ENCODE measurements at regions not wholly inside any gene's neighbourhood (a gene's known extent, or its start where the extent isn't known, plus 50 kb on each side); places are given as distances from the start of the nearest gene placed in this dataset.

DNA sequence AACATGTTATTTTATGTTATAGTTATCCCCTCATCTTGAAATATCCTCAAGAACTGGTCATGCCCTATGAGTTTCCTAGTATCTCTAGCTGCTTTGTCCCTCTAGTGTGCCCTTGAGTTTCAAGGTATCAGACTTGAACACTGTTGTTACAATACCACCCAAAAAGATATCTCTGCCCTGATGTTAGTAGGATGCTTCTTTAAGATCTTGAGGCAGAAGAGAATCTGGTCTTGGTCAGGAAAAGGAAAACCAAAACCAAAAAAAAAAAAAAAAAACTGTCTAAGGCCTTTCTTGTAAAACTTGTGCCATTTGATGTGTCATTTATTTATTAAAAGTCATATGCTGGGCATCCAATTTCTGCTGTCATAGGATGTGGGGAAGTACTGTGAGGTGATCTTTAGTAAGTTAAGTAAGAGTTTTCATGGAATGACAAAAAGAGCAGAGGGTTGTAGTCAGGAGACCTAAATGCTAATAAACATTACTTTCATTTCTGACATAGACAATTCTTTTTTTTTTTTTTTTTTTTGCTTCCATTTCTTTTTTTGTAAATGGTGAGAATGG is 229.7 kb downstream of the NECTIN3 start:
- no peaks in the 10 kb centered on the region for H3K9me2 ChIP-seq
- ChIA-PET CTCF (no interaction called here), POLR2A (no interaction called here)
- no peaks in the 10 kb centered on the region for H4K20me1 ChIP-seq (ENCODE audit: insufficient read depth)
- H3K4me1 ChIP-seq (ENCODE audit: control insufficient read depth in 1 of 2, insufficient read depth in 2 of 2, low read depth in 1 of 2, low read length in 1 of 2) = no peaks in the 10 kb centered on the region
- no peak for DNase-seq
- H3K27ac ChIP-seq (ENCODE audit: low read depth in 2 of 2, low read length in 1 of 2) = no peak overlapping the region
- H3F3A ChIP-seq (replicated peaks; ENCODE audit: insufficient read depth) = no peaks in the 10 kb centered on the region
- no peaks in the 10 kb centered on the region for H3K27me3 ChIP-seq (ENCODE audit: insufficient read depth)
- H2AFZ ChIP-seq (ENCODE audit: low read depth) = no peak overlapping the region
- H3K9me3 ChIP-seq = no peaks in the 10 kb centered on the region
- H3K36me3 ChIP-seq (replicated peaks in 1 of 2; ENCODE audit: control insufficient read depth in 1 of 2, insufficient read depth in 2 of 2, low read length in 1 of 2) = no peaks in the 10 kb centered on the region
- no peak overlapping the region for H3K9ac ChIP-seq
- H3K4me2 ChIP-seq = no peak overlapping the region
- TF ChIP-seq, protein P1, sequence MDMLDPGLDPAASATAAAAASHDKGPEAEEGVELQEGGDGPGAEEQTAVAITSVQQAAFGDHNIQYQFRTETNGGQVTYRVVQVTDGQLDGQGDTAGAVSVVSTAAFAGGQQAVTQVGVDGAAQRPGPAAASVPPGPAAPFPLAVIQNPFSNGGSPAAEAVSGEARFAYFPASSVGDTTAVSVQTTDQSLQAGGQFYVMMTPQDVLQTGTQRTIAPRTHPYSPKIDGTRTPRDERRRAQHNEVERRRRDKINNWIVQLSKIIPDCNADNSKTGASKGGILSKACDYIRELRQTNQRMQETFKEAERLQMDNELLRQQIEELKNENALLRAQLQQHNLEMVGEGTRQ (IDR thresholded peaks at IDR 0.05; ENCODE audit: borderline replicate concordance, low read depth, low read length) = no peak
- TF ChIP-seq RXRA (IDR thresholded peaks at IDR 0.05; ENCODE audit: borderline replicate concordance, low read depth) = no peak
- no peak for TF ChIP-seq POLR2AphosphoS5 (IDR thresholded peaks at IDR 0.05; ENCODE audit: low read depth, low read length)
- TF ChIP-seq, protein P2, sequence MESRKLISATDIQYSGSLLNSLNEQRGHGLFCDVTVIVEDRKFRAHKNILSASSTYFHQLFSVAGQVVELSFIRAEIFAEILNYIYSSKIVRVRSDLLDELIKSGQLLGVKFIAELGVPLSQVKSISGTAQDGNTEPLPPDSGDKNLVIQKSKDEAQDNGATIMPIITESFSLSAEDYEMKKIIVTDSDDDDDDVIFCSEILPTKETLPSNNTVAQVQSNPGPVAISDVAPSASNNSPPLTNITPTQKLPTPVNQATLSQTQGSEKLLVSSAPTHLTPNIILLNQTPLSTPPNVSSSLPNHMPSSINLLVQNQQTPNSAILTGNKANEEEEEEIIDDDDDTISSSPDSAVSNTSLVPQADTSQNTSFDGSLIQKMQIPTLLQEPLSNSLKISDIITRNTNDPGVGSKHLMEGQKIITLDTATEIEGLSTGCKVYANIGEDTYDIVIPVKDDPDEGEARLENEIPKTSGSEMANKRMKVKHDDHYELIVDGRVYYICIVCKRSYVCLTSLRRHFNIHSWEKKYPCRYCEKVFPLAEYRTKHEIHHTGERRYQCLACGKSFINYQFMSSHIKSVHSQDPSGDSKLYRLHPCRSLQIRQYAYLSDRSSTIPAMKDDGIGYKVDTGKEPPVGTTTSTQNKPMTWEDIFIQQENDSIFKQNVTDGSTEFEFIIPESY (IDR thresholded peaks at IDR 0.05; ENCODE audit: borderline replicate concordance, low read depth) = no peak
- TF ChIP-seq, protein P3, sequence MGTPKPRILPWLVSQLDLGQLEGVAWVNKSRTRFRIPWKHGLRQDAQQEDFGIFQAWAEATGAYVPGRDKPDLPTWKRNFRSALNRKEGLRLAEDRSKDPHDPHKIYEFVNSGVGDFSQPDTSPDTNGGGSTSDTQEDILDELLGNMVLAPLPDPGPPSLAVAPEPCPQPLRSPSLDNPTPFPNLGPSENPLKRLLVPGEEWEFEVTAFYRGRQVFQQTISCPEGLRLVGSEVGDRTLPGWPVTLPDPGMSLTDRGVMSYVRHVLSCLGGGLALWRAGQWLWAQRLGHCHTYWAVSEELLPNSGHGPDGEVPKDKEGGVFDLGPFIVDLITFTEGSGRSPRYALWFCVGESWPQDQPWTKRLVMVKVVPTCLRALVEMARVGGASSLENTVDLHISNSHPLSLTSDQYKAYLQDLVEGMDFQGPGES (IDR thresholded peaks at IDR 0.05; ENCODE audit: low read depth, low read length) = no peak
- no peak for TF ChIP-seq FOSL2 (IDR thresholded peaks at IDR 0.05; ENCODE audit: borderline replicate concordance, low read depth)
- TF ChIP-seq NFIC (IDR thresholded peaks at IDR 0.05; ENCODE audit: borderline replicate concordance) = no peak
- TF ChIP-seq RCOR1 (IDR thresholded peaks at IDR 0.05; ENCODE audit: low read length) = no peak
- TF ChIP-seq GATA2 (CRISPR knock-in tag; IDR thresholded peaks at IDR 0.05) = no peak
- no peak for TF ChIP-seq EZH2phosphoT487 (IDR thresholded peaks at IDR 0.05; ENCODE audit: borderline replicate concordance, low read depth)
- TF ChIP-seq, protein P4, sequence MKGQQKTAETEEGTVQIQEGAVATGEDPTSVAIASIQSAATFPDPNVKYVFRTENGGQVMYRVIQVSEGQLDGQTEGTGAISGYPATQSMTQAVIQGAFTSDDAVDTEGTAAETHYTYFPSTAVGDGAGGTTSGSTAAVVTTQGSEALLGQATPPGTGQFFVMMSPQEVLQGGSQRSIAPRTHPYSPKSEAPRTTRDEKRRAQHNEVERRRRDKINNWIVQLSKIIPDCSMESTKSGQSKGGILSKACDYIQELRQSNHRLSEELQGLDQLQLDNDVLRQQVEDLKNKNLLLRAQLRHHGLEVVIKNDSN (IDR thresholded peaks at IDR 0.05; ENCODE audit: borderline replicate concordance, low read depth) = no peak
- TF ChIP-seq RFX5 (IDR thresholded peaks at IDR 0.05; ENCODE audit: low read length) = no peak
- TF ChIP-seq, protein P5, sequence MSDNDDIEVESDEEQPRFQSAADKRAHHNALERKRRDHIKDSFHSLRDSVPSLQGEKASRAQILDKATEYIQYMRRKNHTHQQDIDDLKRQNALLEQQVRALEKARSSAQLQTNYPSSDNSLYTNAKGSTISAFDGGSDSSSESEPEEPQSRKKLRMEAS (IDR thresholded peaks at IDR 0.05; ENCODE audit: low read depth) = no peak
- no peaks in the 10 kb centered on the region for H3K79me2 ChIP-seq (ENCODE audit: insufficient read depth)
- H3K4me3 ChIP-seq (ENCODE audit: low read depth in 2 of 2, low read length in 1 of 2) = no peak overlapping the region
